H9 (cell line): ENCODE measurements at regions not wholly inside any gene's neighbourhood (a gene's known extent, or its start where the extent isn't known, plus 50 kb on each side); places are given as distances from the start of the nearest gene placed in this dataset.

Experiments used
- DNase-seq: peaks from one replicate; pipeline ENCODE4 v3.0.0-alpha.2; 2017
- H2AFZ ChIP-seq: one replicate; pipeline ENCODE4 v1.6.1; 2013; ENCODE audit warnings: mild to moderate bottlenecking, low read length, control low read depth, moderate library complexity
- H2AK5ac ChIP-seq: 2 replicates; pipeline ENCODE4 v1.6.1; 2013; ENCODE audit warnings: low read length, control low read depth, mixed read lengths; ENCODE audit not compliant: insufficient read length
- H2BK120ac ChIP-seq: one replicate; pipeline ENCODE4 v1.6.1; 2013; ENCODE audit warnings: low read depth, mild to moderate bottlenecking, low read length, control low read depth, inconsistent platforms; ENCODE audit not compliant: poor library complexity, severe bottlenecking
- H2BK12ac ChIP-seq: 2 replicates; pipeline ENCODE4 v1.6.1; 2013; ENCODE audit warnings: low read length, control low read depth, mixed read lengths, low read depth; ENCODE audit not compliant: insufficient read length
- H2BK15ac ChIP-seq: 2 replicates; pipeline ENCODE4 v1.6.1; 2013; ENCODE audit warnings: low read depth, low read length, control low read depth
- H2BK20ac ChIP-seq: one replicate; pipeline ENCODE4 v1.6.1; 2013; ENCODE audit warnings: low read depth, mild to moderate bottlenecking, low read length, control low read depth, inconsistent platforms; ENCODE audit not compliant: poor library complexity, severe bottlenecking
- H2BK5ac ChIP-seq: 2 replicates; pipeline ENCODE4 v1.6.1; 2013; ENCODE audit warnings: low read length, control low read depth, mixed read lengths; ENCODE audit not compliant: insufficient read length
- H3K14ac ChIP-seq: 2 replicates; pipeline ENCODE4 v1.6.1; 2013; ENCODE audit warnings: low read length, control low read depth; ENCODE audit not compliant: insufficient read depth
- H3K18ac ChIP-seq: 2 replicates; pipeline ENCODE4 v1.6.1; 2013; ENCODE audit warnings: low read depth, mild to moderate bottlenecking, mixed read lengths, low read length, control low read depth; ENCODE audit not compliant: insufficient read length
- H3K23ac ChIP-seq: 2 replicates; pipeline ENCODE4 v1.6.1; 2013; ENCODE audit warnings: low read length, control low read depth, mixed read lengths, low read depth; ENCODE audit not compliant: insufficient read length
- H3K23me2 ChIP-seq: 2 replicates; pipeline ENCODE4 v1.6.1; 2013; ENCODE audit warnings: low read depth, mild to moderate bottlenecking, mixed read lengths, low read length, control low read depth; ENCODE audit not compliant: insufficient read length, poor library complexity, severe bottlenecking
- H3K27ac ChIP-seq: 2 replicates; pipeline ENCODE4 v1.5.1; 2013; ENCODE audit warnings: low read length, control low read depth, mixed read lengths, low read depth; ENCODE audit not compliant: insufficient read length
- H3K27me3 ChIP-seq: 2 replicates; pipeline ENCODE4 v1.6.1; 2013; ENCODE audit warnings: low read length, control low read depth, inconsistent platforms; ENCODE audit not compliant: insufficient read depth
- H3K4ac ChIP-seq: 2 replicates; pipeline ENCODE4 v1.6.1; 2013; ENCODE audit warnings: low read depth, mild to moderate bottlenecking, control low read depth, inconsistent platforms, low read length, moderate library complexity
- H3K4me1 ChIP-seq: 2 replicates; pipeline ENCODE4 v1.6.1; 2013; ENCODE audit warnings: low read length, control low read depth, inconsistent platforms; ENCODE audit not compliant: insufficient read depth
- H3K4me2 ChIP-seq: 2 replicates; pipeline ENCODE4 v1.6.1; 2013; ENCODE audit warnings: low read length, control low read depth, mixed read lengths; ENCODE audit not compliant: insufficient read length, insufficient read depth
- H3K56ac ChIP-seq: 2 replicates; pipeline ENCODE4 v1.6.1; 2013; ENCODE audit warnings: low read depth, mild to moderate bottlenecking, mixed read lengths, low read length, control low read depth; ENCODE audit not compliant: insufficient read length
- H3K79me1 ChIP-seq: 2 replicates; pipeline ENCODE4 v1.6.1; 2013; ENCODE audit warnings: low read depth, mild to moderate bottlenecking, moderate library complexity, low read length, control low read depth, inconsistent platforms; ENCODE audit not compliant: insufficient read depth, poor library complexity, severe bottlenecking
- H3K79me2 ChIP-seq: 2 replicates; pipeline ENCODE4 v1.6.1; 2013; ENCODE audit warnings: low read length, control low read depth, inconsistent platforms; ENCODE audit not compliant: insufficient read depth
- H3K9ac ChIP-seq: 2 replicates; pipeline ENCODE4 v1.6.1; 2013; ENCODE audit warnings: low read length, control low read depth, mixed read lengths; ENCODE audit not compliant: insufficient read length; ENCODE audit errors: extremely low read depth
- H3K9me3 ChIP-seq: one replicate; pipeline ENCODE4 v1.6.1; 2013; ENCODE audit warnings: low read depth, low read length, inconsistent platforms; ENCODE audit not compliant: control insufficient read depth
- H3T11ph ChIP-seq: one replicate; pipeline ENCODE4 v1.6.1; 2013; ENCODE audit warnings: mild to moderate bottlenecking, low read length, control low read depth, inconsistent platforms
- H4K20me1 ChIP-seq: one replicate; pipeline ENCODE4 v1.6.1; 2013; ENCODE audit not compliant: control insufficient read depth, insufficient read length, insufficient read depth
- H4K5ac ChIP-seq: 2 replicates; pipeline ENCODE4 v1.6.1; 2013; ENCODE audit warnings: low read depth, mild to moderate bottlenecking, mixed read lengths, low read length, control low read depth; ENCODE audit not compliant: insufficient read length
- H4K8ac ChIP-seq: replicated peaks from 2 replicates; pipeline ENCODE4 v1.6.1; 2013; ENCODE audit warnings: low read length, control low read depth, mixed read lengths, low read depth; ENCODE audit not compliant: insufficient read length
- H4K91ac ChIP-seq: 2 replicates; pipeline ENCODE4 v1.6.1; 2013; ENCODE audit warnings: low read depth, mild to moderate bottlenecking, moderate library complexity, mixed read lengths, low read length, control low read depth; ENCODE audit not compliant: insufficient read length
- H3K27ac Mint-ChIP-seq, 3 experiments: 2 replicates in 2 of 3; 3 replicates in 1 of 3; pipeline ENCODE4 v1.8.0; 2020 to 2021; ENCODE audit warnings: mixed read lengths in 3 of 3, mild to moderate bottlenecking in 1 of 3, moderate library complexity in 1 of 3
- H3K27me3 Mint-ChIP-seq: 2 replicates; pipeline ENCODE4 v1.8.0; 2021; ENCODE audit warnings: low read depth, mild to moderate bottlenecking, moderate library complexity, mixed read lengths
- H3K36me3 Mint-ChIP-seq, 3 experiments: 2 replicates in 2 of 3; 3 replicates in 1 of 3; pipeline ENCODE4 v1.8.0; 2020 to 2021; ENCODE audit warnings: low read depth in 3 of 3, mixed read lengths in 3 of 3; ENCODE audit not compliant: insufficient read depth in 1 of 3
- H3K4me1 Mint-ChIP-seq, 2 experiments: 2 replicates each; pipeline ENCODE4 v1.8.0; 2020; ENCODE audit warnings: mixed read lengths in 2 of 2
- H3K4me3 Mint-ChIP-seq, 2 experiments: 2 replicates in 1 of 2; 3 replicates in 1 of 2; pipeline ENCODE4 v1.8.0; 2020 to 2021; ENCODE audit warnings: mild to moderate bottlenecking in 2 of 2, mixed read lengths in 2 of 2, moderate library complexity in 1 of 2
- H3K9me3 Mint-ChIP-seq, 2 experiments: 2 replicates in 1 of 2; 3 replicates in 1 of 2; pipeline ENCODE4 v1.8.0; 2020; ENCODE audit warnings: mild to moderate bottlenecking in 2 of 2, mixed read lengths in 2 of 2, moderate library complexity in 1 of 2
- CTCF ChIP-seq: fragments of 200-600 bp; sonication (generic); conservative IDR thresholded peaks from 3 replicates; pipeline ENCODE4 v1.8.0; 2021; ENCODE audit warnings: antibody characterized with exemption, mild to moderate bottlenecking
- WGBS: extraction: QIAGEN DNeasy Blood & Tissue Kit; methylation state at CpG from one replicate; pipeline ENCODE4 v1.1.7; 2013; ENCODE audit warnings: missing lambda C conversion rate, low lambda C conversion rate, mixed read lengths; ENCODE audit not compliant: insufficient read length; ENCODE audit errors: extremely low coverage; 5-methylcytosine and 5-hydroxymethylcytosine counted together

DNA sequence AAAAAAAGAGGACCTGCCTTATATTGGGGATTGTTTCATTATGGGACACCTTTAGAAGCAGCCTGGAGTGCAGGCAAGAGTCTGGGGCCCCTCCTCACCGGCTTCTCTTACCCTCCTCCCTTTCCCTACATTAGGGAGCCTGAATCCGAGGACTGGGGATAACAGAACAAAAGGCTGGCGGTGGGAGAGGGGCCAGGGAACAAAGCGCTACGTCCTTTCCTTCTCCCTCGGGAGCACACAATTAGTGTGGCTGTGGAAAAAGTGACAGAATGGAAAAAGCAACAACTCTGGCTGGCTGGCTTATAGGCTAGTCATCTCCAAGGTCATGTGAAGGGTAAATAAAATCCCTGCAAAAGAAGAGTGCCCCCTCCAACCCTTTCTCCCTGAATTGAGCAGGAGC lies 74.7 kb downstream of the LSM5 start:
- Histone ChIP-seq H4K91ac (no peak overlapping the region), H3T11ph (no peak overlapping the region), H2BK5ac (no peak overlapping the region), H3K9ac (no peak overlapping the region), H3K27me3 (no peaks in the 10 kb centered on the region), H3K56ac (no peak overlapping the region), H2BK20ac (no peak overlapping the region), H4K20me1 (no peaks in the 10 kb centered on the region), H2AFZ (no peak overlapping the region), H3K9me3 (no peaks in the 10 kb centered on the region), H3K79me2 (no peaks in the 10 kb centered on the region), H2AK5ac (no peak overlapping the region), H4K5ac (no peak overlapping the region), H3K14ac (no peak overlapping the region), H3K23me2 (no peaks in the 10 kb centered on the region), H3K4ac (no peak overlapping the region), H2BK12ac (no peak overlapping the region), H3K23ac (no peak overlapping the region), H3K79me1 (no peaks in the 10 kb centered on the region), H3K4me1 (no peaks in the 10 kb centered on the region), H3K4me2 (no peak overlapping the region), H2BK120ac (no peak overlapping the region), H3K27ac (no peak overlapping the region), H2BK15ac (no peak overlapping the region), H4K8ac (no peak overlapping the region), H3K18ac (no peak overlapping the region)
- H3K4me3 Mint-ChIP-seq, result no peak overlapping the region
- no peak for DNase-seq
- no CpG with 5 or more reads among the region's 6 CpGs for WGBS
- H3K9me3 Mint-ChIP-seq, result no peaks in the 10 kb centered on the region
- H3K4me1 Mint-ChIP-seq, result peaks cover 0 to 3% of the 10 kb centered on the region in 2 experiments; a peak in 1 of 4 replicates
- H3K36me3 Mint-ChIP-seq, result no peaks in the 10 kb centered on the region
- H3K27ac Mint-ChIP-seq, result no peak overlapping the region; a peak in 1 of 7 replicates
- TF ChIP-seq CTCF, result no peak
- peaks cover 2% of the 10 kb centered on the region for H3K27me3 Mint-ChIP-seq
